Progenitor cell of endocrine pancreas (in vitro differentiated cells): ENCODE measurements at regions not wholly inside any gene's neighbourhood (a gene's known extent, or its start where the extent isn't known, plus 50 kb on each side); places are given as distances from the start of the nearest gene placed in this dataset.
"Not testable (repeated sequence)": the region's sequence is repeated elsewhere in the genome, so short reads cannot be mapped to it uniquely, and the experiment has no call there.

Source experiments
- DNase-seq: peaks from one replicate; pipeline ENCODE4 v3.0.0; 2021; ENCODE audit warnings: low spot score; ENCODE audit not compliant: unreplicated experiment
- H3K27ac Mint-ChIP-seq: 2 replicates; pipeline ENCODE4 v1.8.0; 2021; ENCODE audit warnings: mild to moderate bottlenecking, moderate library complexity, mixed read lengths
- H3K27me3 Mint-ChIP-seq: 2 replicates; pipeline ENCODE4 v1.8.0; 2021; ENCODE audit warnings: mixed read lengths
- H3K36me3 Mint-ChIP-seq: 2 replicates; pipeline ENCODE4 v1.8.0; 2022; ENCODE audit warnings: mixed read lengths; ENCODE audit not compliant: insufficient read depth
- H3K4me1 Mint-ChIP-seq: 2 replicates; pipeline ENCODE4 v1.8.0; 2021; ENCODE audit warnings: low read depth, mixed read lengths
- H3K4me3 Mint-ChIP-seq: 2 replicates; pipeline ENCODE4 v1.8.0; 2021; ENCODE audit warnings: low read depth, mild to moderate bottlenecking, moderate library complexity, mixed read lengths
- H3K9me3 Mint-ChIP-seq: 2 replicates; pipeline ENCODE4 v1.8.0; 2021; ENCODE audit warnings: low read depth, mixed read lengths
- CTCF ChIP-seq: fragments of 200-600 bp; sonication (generic); IDR thresholded peaks from one replicate; pipeline ENCODE4 v1.5.0; 2021; ENCODE audit warnings: antibody characterized with exemption, mild to moderate bottlenecking; ENCODE audit not compliant: unreplicated experiment

- Mint-ChIP-seq H3K27me3 (no peaks in the 10 kb centered on the region), H3K4me3 (no peak overlapping the region), H3K36me3 (no peaks in the 10 kb centered on the region), H3K27ac (no peak overlapping the region), H3K4me1 (no peaks in the 10 kb centered on the region), H3K9me3 (peaks cover 21% of the 10 kb centered on the region)
- DNase-seq = no peak
- no peak for TF ChIP-seq CTCF
Measured at GRCh38 chrX:13955975-13956374, 73.7 kb downstream of the GEMIN8 start.

- Mint-ChIP-seq H3K36me3 (no peaks in the 10 kb centered on the region), H3K27me3 (no peaks in the 10 kb centered on the region), H3K4me3 (no peak overlapping the region), H3K27ac (no peak overlapping the region), H3K9me3 (peaks cover 23% of the 10 kb centered on the region), H3K4me1 (no peaks in the 10 kb centered on the region)
- DNase-seq = no peak
- TF ChIP-seq CTCF = no peak
Measured at GRCh38 chrX:13955095-13955647, 74.5 kb downstream of the GEMIN8 start.

- H3K27me3 Mint-ChIP-seq = no peaks in the 10 kb centered on the region
- no peaks in the 10 kb centered on the region for H3K36me3 Mint-ChIP-seq
- H3K4me1 Mint-ChIP-seq = no peaks in the 10 kb centered on the region
- no peak for DNase-seq
- H3K9me3 Mint-ChIP-seq = peaks cover 18% of the 10 kb centered on the region
- no peak overlapping the region for H3K4me3 Mint-ChIP-seq
- H3K27ac Mint-ChIP-seq = no peak overlapping the region
- TF ChIP-seq CTCF = no peak
Measured at GRCh38 chrX:13952581-13952980, 77.1 kb downstream of the GEMIN8 start.

- not testable (repeated sequence) for DNase-seq, H3K36me3 Mint-ChIP-seq, H3K27me3 Mint-ChIP-seq, H3K4me1 Mint-ChIP-seq, H3K27ac Mint-ChIP-seq, H3K4me3 Mint-ChIP-seq
- peaks cover 26% of the 10 kb centered on the region for H3K9me3 Mint-ChIP-seq
Measured at GRCh38 chrX:13946223-13946622, 83.5 kb downstream of the GEMIN8 start.

- not testable (repeated sequence) for H3K27me3 Mint-ChIP-seq, H3K4me1 Mint-ChIP-seq, H3K27ac Mint-ChIP-seq, H3K4me3 Mint-ChIP-seq, H3K36me3 Mint-ChIP-seq, DNase-seq
- H3K9me3 Mint-ChIP-seq = peaks cover 25% of the 10 kb centered on the region
Measured at GRCh38 chrX:13945787-13946186, 83.9 kb downstream of the GEMIN8 start.

- H3K27ac Mint-ChIP-seq = no peak overlapping the region
- no peak for DNase-seq
- H3K9me3 Mint-ChIP-seq = peaks cover 12% of the 10 kb centered on the region
- peaks cover 2% of the 10 kb centered on the region for H3K36me3 Mint-ChIP-seq
- no peaks in the 10 kb centered on the region for H3K27me3 Mint-ChIP-seq
- H3K4me3 Mint-ChIP-seq = no peak overlapping the region
- H3K4me1 Mint-ChIP-seq = peaks cover 1% of the 10 kb centered on the region
- TF ChIP-seq CTCF = no peak
Measured at GRCh38 chrX:13940671-13941070, 89.0 kb downstream of the GEMIN8 start.
